Mesothelial cell of epicardium (in vitro differentiated cells): ENCODE measurements at regions not wholly inside any gene's neighbourhood (a gene's known extent, or its start where the extent isn't known, plus 50 kb on each side); places are given as distances from the start of the nearest gene placed in this dataset.

Source experiments
- DNase-seq, 2 experiments: peaks; one replicate each; pipeline ENCODE4 v3.0.0; 2021; ENCODE audit warnings: low spot score in 2 of 2; ENCODE audit not compliant: unreplicated experiment in 2 of 2
- H3K27ac Mint-ChIP-seq: 2 replicates; pipeline ENCODE4 v1.8.0; 2021; ENCODE audit warnings: mixed read lengths
- H3K27me3 Mint-ChIP-seq: 2 replicates; pipeline ENCODE4 v1.8.0; 2021; ENCODE audit warnings: low read depth, mixed read lengths
- H3K36me3 Mint-ChIP-seq: 2 replicates; pipeline ENCODE4 v1.8.0; 2021; ENCODE audit warnings: mixed read lengths
- H3K4me1 Mint-ChIP-seq: 2 replicates; pipeline ENCODE4 v1.8.0; 2021; ENCODE audit warnings: mixed read lengths
- H3K4me3 Mint-ChIP-seq: 2 replicates; pipeline ENCODE4 v1.8.0; 2021; ENCODE audit warnings: mild to moderate bottlenecking, moderate library complexity, mixed read lengths
- H3K9me3 Mint-ChIP-seq: 2 replicates; pipeline ENCODE4 v1.8.0; 2021; ENCODE audit warnings: mixed read lengths
- CTCF ChIP-seq: fragments of 200-600 bp; sonication (generic); IDR thresholded peaks from one replicate; pipeline ENCODE4 v1.5.0; 2021; ENCODE audit warnings: antibody characterized with exemption; ENCODE audit not compliant: unreplicated experiment

GRCh38 chr1:189775343-189775742 lies 702.3 kb downstream of the BRINP3 start:
- Mint-ChIP-seq H3K36me3 (no peaks in the 10 kb centered on the region), H3K4me1 (peaks cover 17% of the 10 kb centered on the region), H3K27ac (peak overlapping the region; percentile 50), H3K9me3 (no peaks in the 10 kb centered on the region), H3K4me3 (no peak overlapping the region), H3K27me3 (peaks cover 12% of the 10 kb centered on the region)
- TF ChIP-seq CTCF: no peak
- no peak for DNase-seq

GRCh38 chr1:189779034-189779433 lies 698.6 kb downstream of the BRINP3 start:
- TF ChIP-seq CTCF: no peak

GRCh38 chr1:189782295-189782694 lies 695.4 kb downstream of the BRINP3 start:
- no peak for DNase-seq
- Mint-ChIP-seq H3K27ac (no peak overlapping the region), H3K9me3 (no peaks in the 10 kb centered on the region), H3K4me1 (no peaks in the 10 kb centered on the region), H3K4me3 (no peak overlapping the region), H3K36me3 (no peaks in the 10 kb centered on the region), H3K27me3 (peaks cover 6% of the 10 kb centered on the region)
- no peak for TF ChIP-seq CTCF

More at GRCh38 chr1:189779034-189779433, 698.6 kb downstream of the BRINP3 start:
- Mint-ChIP-seq H3K9me3 (no peaks in the 10 kb centered on the region), H3K27me3 (peaks cover 6% of the 10 kb centered on the region), H3K4me3 (no peak overlapping the region), H3K36me3 (no peaks in the 10 kb centered on the region), H3K4me1 (peaks cover 17% of the 10 kb centered on the region), H3K27ac (no peak overlapping the region)
- no peak for DNase-seq

- DNase-seq: no peak
- H3K36me3 Mint-ChIP-seq: no peaks in the 10 kb centered on the region
- H3K4me1 Mint-ChIP-seq: no peaks in the 10 kb centered on the region
- TF ChIP-seq CTCF: no peak
- no peak overlapping the region for H3K4me3 Mint-ChIP-seq
- H3K27me3 Mint-ChIP-seq: peaks cover 3% of the 10 kb centered on the region
- peaks cover 3% of the 10 kb centered on the region for H3K9me3 Mint-ChIP-seq
- H3K27ac Mint-ChIP-seq: no peak overlapping the region
Observed at GRCh38 chr1:189783456-189783855, 694.2 kb downstream of the BRINP3 start.

GRCh38 chr1:189786761-189787160 lies 690.9 kb downstream of the BRINP3 start:
- H3K4me3 Mint-ChIP-seq: no peak overlapping the region
- peaks cover 2% of the 10 kb centered on the region for H3K27me3 Mint-ChIP-seq
- H3K9me3 Mint-ChIP-seq: peaks cover 3% of the 10 kb centered on the region
- no peaks in the 10 kb centered on the region for H3K36me3 Mint-ChIP-seq
- H3K27ac Mint-ChIP-seq: no peak overlapping the region
- no peak for DNase-seq
- TF ChIP-seq CTCF: no peak
- H3K4me1 Mint-ChIP-seq: no peaks in the 10 kb centered on the region

GRCh38 chr1:189787201-189787600 lies 690.5 kb downstream of the BRINP3 start:
- H3K4me3 Mint-ChIP-seq: no peak overlapping the region
- H3K4me1 Mint-ChIP-seq: no peaks in the 10 kb centered on the region
- no peak overlapping the region for H3K27ac Mint-ChIP-seq
- no peaks in the 10 kb centered on the region for H3K36me3 Mint-ChIP-seq
- peaks cover 3% of the 10 kb centered on the region for H3K9me3 Mint-ChIP-seq
- peaks cover 2% of the 10 kb centered on the region for H3K27me3 Mint-ChIP-seq
- no peak for TF ChIP-seq CTCF
- DNase-seq: no peak
